ENCODE measurements at regions not wholly inside any gene's neighbourhood (a gene's known extent, or its start where the extent isn't known, plus 50 kb on each side); places are given as distances from the start of the nearest gene placed in this dataset.

DNA sequence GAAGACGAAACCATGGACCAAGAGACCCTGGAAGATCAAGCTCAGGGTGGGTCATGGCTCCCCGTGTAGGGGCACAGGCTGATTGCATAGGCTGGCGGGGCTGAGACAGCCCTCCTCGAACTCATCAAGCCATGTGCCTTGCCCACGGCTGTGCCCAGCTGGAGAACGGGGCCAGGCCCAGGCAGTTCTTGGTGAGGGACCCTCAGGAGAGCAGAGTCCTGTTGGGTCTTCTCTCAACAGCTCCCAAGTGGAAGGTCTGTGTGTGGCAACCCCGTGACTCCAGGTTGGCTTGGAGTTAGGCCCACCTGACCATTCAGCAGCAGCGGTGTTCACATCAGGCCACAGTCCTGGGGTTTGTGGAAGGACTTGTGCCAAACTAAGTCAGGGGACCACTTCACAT lies 276.5 kb downstream of the QKI start:
- H3K4me1 ChIP-seq = no peaks in the 10 kb centered on the region
- no peak overlapping the region for H3K4me3 ChIP-seq
- no peaks in the 10 kb centered on the region for H3K9me3 ChIP-seq
- H3K36me3 ChIP-seq = no peaks in the 10 kb centered on the region
- peaks cover 3% of the 10 kb centered on the region for H3K27me3 ChIP-seq
- H3K27ac ChIP-seq = no peak overlapping the region
- TF ChIP-seq POLR2A (IDR thresholded peaks at IDR 0.05) = no peak
- TF ChIP-seq POLR2AphosphoS5 (IDR thresholded peaks at IDR 0.05) = no peak
- TF ChIP-seq, protein P1, sequence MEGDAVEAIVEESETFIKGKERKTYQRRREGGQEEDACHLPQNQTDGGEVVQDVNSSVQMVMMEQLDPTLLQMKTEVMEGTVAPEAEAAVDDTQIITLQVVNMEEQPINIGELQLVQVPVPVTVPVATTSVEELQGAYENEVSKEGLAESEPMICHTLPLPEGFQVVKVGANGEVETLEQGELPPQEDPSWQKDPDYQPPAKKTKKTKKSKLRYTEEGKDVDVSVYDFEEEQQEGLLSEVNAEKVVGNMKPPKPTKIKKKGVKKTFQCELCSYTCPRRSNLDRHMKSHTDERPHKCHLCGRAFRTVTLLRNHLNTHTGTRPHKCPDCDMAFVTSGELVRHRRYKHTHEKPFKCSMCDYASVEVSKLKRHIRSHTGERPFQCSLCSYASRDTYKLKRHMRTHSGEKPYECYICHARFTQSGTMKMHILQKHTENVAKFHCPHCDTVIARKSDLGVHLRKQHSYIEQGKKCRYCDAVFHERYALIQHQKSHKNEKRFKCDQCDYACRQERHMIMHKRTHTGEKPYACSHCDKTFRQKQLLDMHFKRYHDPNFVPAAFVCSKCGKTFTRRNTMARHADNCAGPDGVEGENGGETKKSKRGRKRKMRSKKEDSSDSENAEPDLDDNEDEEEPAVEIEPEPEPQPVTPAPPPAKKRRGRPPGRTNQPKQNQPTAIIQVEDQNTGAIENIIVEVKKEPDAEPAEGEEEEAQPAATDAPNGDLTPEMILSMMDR (IDR thresholded peaks at IDR 0.05) = no peak
- no peak for TF ChIP-seq EP300 (IDR thresholded peaks at IDR 0.05)
- WGBS, 2 donors (ENCODE audit: low coverage in 1 of 2) = 62 to 83% methylated on average over 2 to 3 of the region's 8 CpGs
- ATAC-seq = no peak

DNA sequence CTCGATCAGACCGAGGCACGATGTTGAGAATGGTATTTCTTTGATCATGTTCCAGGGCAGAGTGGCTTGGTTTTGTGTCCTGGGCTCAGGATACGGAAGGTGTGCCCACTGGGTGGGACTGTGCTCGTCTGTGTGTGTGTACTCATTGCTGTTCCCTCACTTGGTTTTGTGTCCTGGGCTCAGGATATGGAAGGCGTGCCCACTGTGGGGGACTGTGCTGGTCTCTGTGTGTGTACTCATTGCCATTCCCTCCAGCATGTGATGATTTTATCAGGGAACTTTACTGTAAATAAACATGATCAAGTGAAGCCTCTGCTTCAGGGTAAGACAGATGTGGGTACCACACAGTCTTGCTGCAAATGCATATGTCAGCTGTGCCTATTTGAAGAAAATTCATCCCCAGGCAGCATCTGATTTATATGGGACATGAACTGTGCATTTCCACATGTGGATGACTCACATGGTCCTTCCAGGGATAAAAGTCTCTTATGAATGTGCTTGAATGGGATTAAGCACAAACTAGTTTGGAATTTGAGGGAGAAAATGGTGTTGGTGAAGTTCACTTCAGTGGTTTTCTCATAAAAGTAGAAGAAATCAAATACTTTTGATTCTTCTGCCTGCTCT lies 274.3 kb downstream of the QKI start:
- no peak for ATAC-seq
- Histone ChIP-seq H3K27me3 (no peaks in the 10 kb centered on the region), H3K36me3 (no peaks in the 10 kb centered on the region), H3K9me3 (peaks cover 0 to 2% (median 0%) of the 10 kb centered on the region in 3 donors), H3K4me1 (no peaks in the 10 kb centered on the region), H3K4me3 (no peak overlapping the region), H3K27ac (no peak overlapping the region)
- no peak for TF ChIP-seq POLR2AphosphoS5 (IDR thresholded peaks at IDR 0.05)
- TF ChIP-seq POLR2A (IDR thresholded peaks at IDR 0.05) = no peak
- TF ChIP-seq EP300 (IDR thresholded peaks at IDR 0.05) = no peak
- TF ChIP-seq, protein P1 (IDR thresholded peaks at IDR 0.05) = no peak
- WGBS, 2 donors (ENCODE audit: low coverage in 1 of 2) = 60 to 88% methylated on average over 1 to 5 of the region's 6 CpGs

DNA sequence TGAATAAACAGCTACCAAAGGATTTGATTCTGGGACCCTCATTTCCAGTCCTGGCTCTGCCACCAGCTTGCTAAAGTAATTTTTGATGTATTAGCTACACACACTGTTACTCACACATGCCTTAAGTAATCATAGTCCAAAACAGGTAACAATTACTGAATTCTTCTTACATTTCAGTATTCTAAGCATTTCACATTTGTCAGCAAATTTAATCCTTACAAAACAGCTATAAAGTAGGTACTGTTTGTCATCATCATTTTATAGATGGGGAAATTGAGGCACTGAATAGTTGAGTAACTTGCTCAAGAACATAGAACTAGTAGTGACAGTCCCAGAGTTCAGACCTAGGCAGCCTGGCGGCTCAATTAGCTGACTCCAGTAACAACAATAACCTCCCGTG lies 272.6 kb downstream of the QKI start:
- 90 to 92% methylated on average over 1 to 2 of the region's 2 CpGs for WGBS, 2 donors (ENCODE audit: low coverage in 1 of 2)
- H3K27ac ChIP-seq = no peak overlapping the region
- no peaks in the 10 kb centered on the region for H3K27me3 ChIP-seq
- no peak for ATAC-seq
- H3K9me3 ChIP-seq = peaks cover 0 to 12% (median 0%) of the 10 kb centered on the region in 3 donors
- H3K4me3 ChIP-seq = no peak overlapping the region
- H3K4me1 ChIP-seq = no peaks in the 10 kb centered on the region
- TF ChIP-seq POLR2AphosphoS5 (IDR thresholded peaks at IDR 0.05) (no peak), POLR2A (IDR thresholded peaks at IDR 0.05) (no peak), EP300 (IDR thresholded peaks at IDR 0.05) (no peak)
- TF ChIP-seq, protein P1 (IDR thresholded peaks at IDR 0.05) = no peak
- H3K36me3 ChIP-seq = no peaks in the 10 kb centered on the region

DNA sequence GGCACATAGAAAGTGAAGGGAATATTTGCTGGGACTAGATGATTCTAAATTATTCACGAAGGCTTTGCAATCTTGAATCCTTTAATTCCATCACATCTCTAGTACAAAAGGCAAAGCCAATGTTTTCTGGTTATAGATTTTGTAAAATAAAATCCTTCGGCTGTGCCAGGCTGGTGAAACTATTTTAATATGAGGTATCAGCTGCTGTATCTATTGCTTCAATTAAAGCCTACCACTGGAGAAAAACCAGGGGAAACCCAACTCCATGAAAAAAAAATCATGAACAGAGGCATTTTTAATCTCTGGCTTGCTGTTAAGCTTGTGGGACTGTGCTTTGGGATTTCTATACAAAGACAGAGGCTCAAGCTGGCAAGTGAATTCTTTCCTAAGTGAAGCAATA lies 271.8 kb downstream of the QKI start:
- no peak overlapping the region for H3K4me3 ChIP-seq
- no peaks in the 10 kb centered on the region for H3K4me1 ChIP-seq
- TF ChIP-seq EP300 (IDR thresholded peaks at IDR 0.05) (no peak), POLR2AphosphoS5 (IDR thresholded peaks at IDR 0.05) (no peak), POLR2A (IDR thresholded peaks at IDR 0.05) (no peak)
- TF ChIP-seq, protein P1 (IDR thresholded peaks at IDR 0.05) = no peak
- WGBS, 2 donors (ENCODE audit: low coverage in 1 of 2) = 68 to 71% methylated on average over 2 of the region's 2 CpGs
- ATAC-seq = no peak
- H3K27me3 ChIP-seq = no peaks in the 10 kb centered on the region
- H3K9me3 ChIP-seq = peaks cover 0 to 12% (median 0%) of the 10 kb centered on the region in 3 donors
- H3K36me3 ChIP-seq = no peaks in the 10 kb centered on the region
- no peak overlapping the region for H3K27ac ChIP-seq

DNA sequence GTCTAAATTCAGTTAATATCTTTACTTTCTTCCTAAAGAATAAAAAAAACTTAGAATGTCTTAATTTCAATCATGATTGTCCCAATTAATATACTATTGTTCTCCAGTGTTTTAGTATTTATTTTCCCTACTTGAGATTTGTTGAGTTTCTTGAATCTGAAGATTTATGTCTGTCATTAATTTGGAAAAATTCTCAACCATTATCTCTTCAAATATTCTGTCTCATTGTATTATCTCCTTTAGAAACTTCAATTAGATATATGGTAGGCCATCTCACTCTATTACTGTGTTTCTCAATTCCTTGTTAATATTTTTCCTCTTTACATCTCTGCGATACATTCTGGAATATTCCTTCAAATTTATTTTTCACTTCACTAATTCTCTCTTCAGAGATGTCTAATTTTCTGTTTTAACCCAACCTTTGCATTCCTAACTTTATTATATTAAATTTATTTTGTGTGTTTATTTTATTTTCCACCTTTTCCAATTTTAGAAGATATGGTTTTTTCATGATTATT lies 268.6 kb downstream of the QKI start:
- Histone ChIP-seq H3K9me3 (peaks cover 0 to 12% (median 0%) of the 10 kb centered on the region in 3 donors), H3K36me3 (no peaks in the 10 kb centered on the region), H3K4me1 (no peaks in the 10 kb centered on the region), H3K27me3 (no peaks in the 10 kb centered on the region), H3K4me3 (no peak overlapping the region), H3K27ac (no peak overlapping the region)
- TF ChIP-seq POLR2AphosphoS5 (IDR thresholded peaks at IDR 0.05) (no peak), POLR2A (IDR thresholded peaks at IDR 0.05) (no peak), EP300 (IDR thresholded peaks at IDR 0.05) (no peak)
- TF ChIP-seq, protein P1 (IDR thresholded peaks at IDR 0.05) = no peak
- ATAC-seq = no peak
- 92 to 100% methylated on average over 1 of the region's 1 CpG for WGBS, 2 donors (ENCODE audit: low coverage in 1 of 2)
